Keratinocyte (primary cell): ENCODE measurements at regions not wholly inside any gene's neighbourhood (a gene's known extent, or its start where the extent isn't known, plus 50 kb on each side); places are given as distances from the start of the nearest gene placed in this dataset.

Experiments
- CTCF ChIP-seq, 3 experiments: IDR thresholded peaks in 1 of 3; conservative IDR thresholded peaks in 1 of 3; optimal IDR thresholded peaks in 1 of 3; 2 replicates in 2 of 3; 3 replicates in 1 of 3; pipeline versions ENCODE3 to v1.5.1; 2011; ENCODE audit warnings: low read length in 3 of 3, mild to moderate bottlenecking in 3 of 3, moderate library complexity in 2 of 3, control low read depth in 1 of 3, inconsistent platforms in 1 of 3; ENCODE audit not compliant: insufficient read depth in 2 of 3; ENCODE audit errors: extremely low read depth in 1 of 3
- EZH2 ChIP-seq: IDR thresholded peaks from one replicate; pipeline ENCODE4 v1.6.1; 2012; ENCODE audit warnings: inconsistent platforms, mild to moderate bottlenecking, low read length, moderate library complexity

- TF ChIP-seq CTCF (optimal IDR thresholded peaks at IDR 0.05 in 1 of 3, IDR thresholded peaks at IDR 0.05 in 1 of 3, conservative IDR thresholded peaks at IDR 0.05 in 1 of 3; ENCODE audit: extremely low read depth in 1 of 3, insufficient read depth in 2 of 3, low read length in 3 of 3) (no peak), EZH2 (no peak)
Measured at GRCh38 chr4:174181827-174182226, 101.6 kb downstream of the FBXO8 start.
